Panc1 (cell line): ENCODE measurements at regions not wholly inside any gene's neighbourhood (a gene's known extent, or its start where the extent isn't known, plus 50 kb on each side); places are given as distances from the start of the nearest gene placed in this dataset.
"Not testable (repeated sequence)": the region's sequence is repeated elsewhere in the genome, so short reads cannot be mapped to it uniquely, and the experiment has no call there.

Source experiments
- ATAC-seq: fragments of 200-7000 bp; cut with Tn5 transposase; 2 replicates; pipeline ENCODE4 v1.9.1; 2020; ENCODE audit warnings: mild to moderate bottlenecking, moderate library complexity
- BruUV-seq: library from RNA; stranded (reverse); fragments of 400-500 nt; replicated peaks from 2 replicates; lab custom pipeline; 2021; lab: Mats Ljungman, UMichigan
- CTCF ChIA-PET: fragments of 300-600 bp; sonication (Branson Sonifier 250); formaldehyde crosslinking; loops from one replicate; lab custom pipeline; 2022; ENCODE audit warnings: antibody characterized with exemption; lab: Charles Lee
- POLR2A ChIA-PET: fragments of 300-600 bp; sonication (Branson Sonifier 250); formaldehyde crosslinking; loops from one replicate; lab custom pipeline; 2022; ENCODE audit warnings: antibody characterized with exemption; lab: Charles Lee
- DNase-seq: peaks from one replicate; pipeline ENCODE4 v3.0.0-alpha.2; 2010; ENCODE audit warnings: low read depth, low spot score
- H3K27ac ChIP-seq: 2 replicates; pipeline ENCODE4 v1.5.1; 2011; ENCODE audit warnings: mild to moderate bottlenecking, low read length, inconsistent platforms
- H3K27me3 ChIP-seq: fragments of 200-500 bp; sonication (Bioruptor generic); 2 replicates; pipeline ENCODE4 v1.6.0; 2014; ENCODE audit warnings: low read length, inconsistent platforms; ENCODE audit not compliant: control insufficient read depth, insufficient read depth
- H3K36me3 ChIP-seq: fragments of 200-500 bp; sonication (Bioruptor generic); 2 replicates; pipeline ENCODE4 v1.5.1; 2014; ENCODE audit warnings: inconsistent platforms, mild to moderate bottlenecking, low read length, moderate library complexity; ENCODE audit not compliant: control insufficient read depth, insufficient read depth
- H3K4me1 ChIP-seq: 2 replicates; pipeline ENCODE4 v1.5.1; 2011; ENCODE audit warnings: inconsistent platforms, mild to moderate bottlenecking, low read length, moderate library complexity; ENCODE audit not compliant: control insufficient read depth, insufficient read depth
- H3K4me3 ChIP-seq, 2 experiments: 2 replicates each; pipeline ENCODE4 v1.5.1; 2011 to 2012; ENCODE audit warnings: low read depth in 2 of 2, low read length in 2 of 2, mild to moderate bottlenecking in 2 of 2, inconsistent platforms in 1 of 2, moderate library complexity in 1 of 2
- H3K9me3 ChIP-seq: fragments of 200-500 bp; sonication (Bioruptor generic); 2 replicates; pipeline ENCODE4 v1.5.1; 2014; ENCODE audit warnings: low read depth, mild to moderate bottlenecking, inconsistent platforms, low read length, moderate library complexity; ENCODE audit not compliant: control insufficient read depth, insufficient read depth
- POLR2AphosphoS5 ChIP-seq: IDR thresholded peaks from 2 replicates; pipeline ENCODE4 v1.6.1; 2012; ENCODE audit warnings: mild to moderate bottlenecking, low read depth, low read length, moderate library complexity
- SIN3A ChIP-seq: IDR thresholded peaks from 2 replicates; pipeline ENCODE4 v1.6.1; 2012; ENCODE audit warnings: low read depth, mild to moderate bottlenecking, low read length, moderate library complexity, borderline replicate concordance; ENCODE audit not compliant: insufficient read depth
- TCF7L2 ChIP-seq: IDR thresholded peaks from 2 replicates; pipeline ENCODE4 v1.6.1; 2011; ENCODE audit warnings: mild to moderate bottlenecking, low read depth, low read length, inconsistent platforms
- in situ Hi-C: cut with HindIII; loops from 2 replicates; pipeline ENCODE4 v1.10.0; 2016; ENCODE audit warnings: low sequenced_read_pairs, low pct_unique_long_range_greater_than_20kb
- intact Hi-C: fragments of 100-400 bp; cut with micrococcal nuclease; formaldehyde crosslinking; loops from one replicate; pipeline ENCODE4 v1.10.0; 2022; ENCODE audit not compliant: unreplicated experiment
- TF ChIP-seq, protein P1 (sequence below): fragments of 450-650 bp; IDR thresholded peaks from 2 replicates; pipeline ENCODE4 v1.5.1; 2017; ENCODE audit warnings: mild to moderate bottlenecking
- TF ChIP-seq, protein P2 (sequence below), 2 experiments: IDR thresholded peaks; 2 replicates each; pipeline ENCODE4 v1.6.1; 2011 to 2012; ENCODE audit warnings: low read depth in 2 of 2, control low read depth in 1 of 2, low read length in 1 of 2, mild to moderate bottlenecking in 1 of 2, moderate library complexity in 1 of 2; ENCODE audit not compliant: insufficient read depth in 1 of 2

DNA sequence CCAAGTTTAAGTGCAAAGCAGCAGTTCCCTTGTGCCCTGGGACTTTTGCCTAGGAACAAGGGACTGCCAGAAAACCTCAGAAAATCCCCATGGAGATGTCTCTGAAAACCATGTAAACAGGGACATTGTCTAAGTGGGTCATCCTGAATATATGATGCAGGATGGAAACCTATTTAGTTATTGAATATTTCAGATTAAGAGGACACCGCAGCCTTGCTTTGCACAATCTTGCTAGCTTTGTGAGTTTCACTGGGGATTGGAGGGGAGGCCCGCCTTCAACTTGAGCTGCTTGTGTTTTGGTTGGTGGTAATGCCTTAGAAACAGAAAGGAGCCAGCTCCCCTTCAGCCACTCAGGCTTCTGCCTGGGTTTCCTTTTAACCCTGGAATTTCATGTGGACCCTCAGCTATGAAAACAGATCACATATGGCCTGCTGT, 112.8 kb downstream of the C9orf152 start:
- H3K4me1 ChIP-seq = no peaks in the 10 kb centered on the region; the same call in 1 of the 2 replicates
- no peak overlapping the region for H3K27ac ChIP-seq
- BruUV-seq = no TSS peak
- CTCF ChIA-PET = no interaction called here
- H3K36me3 ChIP-seq = no peaks in the 10 kb centered on the region
- DNase-seq (no peak), ATAC-seq (no peak)
- TF ChIP-seq TCF7L2 = no peak
- no peak for TF ChIP-seq SIN3A
- TF ChIP-seq, protein P1, sequence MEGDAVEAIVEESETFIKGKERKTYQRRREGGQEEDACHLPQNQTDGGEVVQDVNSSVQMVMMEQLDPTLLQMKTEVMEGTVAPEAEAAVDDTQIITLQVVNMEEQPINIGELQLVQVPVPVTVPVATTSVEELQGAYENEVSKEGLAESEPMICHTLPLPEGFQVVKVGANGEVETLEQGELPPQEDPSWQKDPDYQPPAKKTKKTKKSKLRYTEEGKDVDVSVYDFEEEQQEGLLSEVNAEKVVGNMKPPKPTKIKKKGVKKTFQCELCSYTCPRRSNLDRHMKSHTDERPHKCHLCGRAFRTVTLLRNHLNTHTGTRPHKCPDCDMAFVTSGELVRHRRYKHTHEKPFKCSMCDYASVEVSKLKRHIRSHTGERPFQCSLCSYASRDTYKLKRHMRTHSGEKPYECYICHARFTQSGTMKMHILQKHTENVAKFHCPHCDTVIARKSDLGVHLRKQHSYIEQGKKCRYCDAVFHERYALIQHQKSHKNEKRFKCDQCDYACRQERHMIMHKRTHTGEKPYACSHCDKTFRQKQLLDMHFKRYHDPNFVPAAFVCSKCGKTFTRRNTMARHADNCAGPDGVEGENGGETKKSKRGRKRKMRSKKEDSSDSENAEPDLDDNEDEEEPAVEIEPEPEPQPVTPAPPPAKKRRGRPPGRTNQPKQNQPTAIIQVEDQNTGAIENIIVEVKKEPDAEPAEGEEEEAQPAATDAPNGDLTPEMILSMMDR = no peak
- TF ChIP-seq, protein P2, sequence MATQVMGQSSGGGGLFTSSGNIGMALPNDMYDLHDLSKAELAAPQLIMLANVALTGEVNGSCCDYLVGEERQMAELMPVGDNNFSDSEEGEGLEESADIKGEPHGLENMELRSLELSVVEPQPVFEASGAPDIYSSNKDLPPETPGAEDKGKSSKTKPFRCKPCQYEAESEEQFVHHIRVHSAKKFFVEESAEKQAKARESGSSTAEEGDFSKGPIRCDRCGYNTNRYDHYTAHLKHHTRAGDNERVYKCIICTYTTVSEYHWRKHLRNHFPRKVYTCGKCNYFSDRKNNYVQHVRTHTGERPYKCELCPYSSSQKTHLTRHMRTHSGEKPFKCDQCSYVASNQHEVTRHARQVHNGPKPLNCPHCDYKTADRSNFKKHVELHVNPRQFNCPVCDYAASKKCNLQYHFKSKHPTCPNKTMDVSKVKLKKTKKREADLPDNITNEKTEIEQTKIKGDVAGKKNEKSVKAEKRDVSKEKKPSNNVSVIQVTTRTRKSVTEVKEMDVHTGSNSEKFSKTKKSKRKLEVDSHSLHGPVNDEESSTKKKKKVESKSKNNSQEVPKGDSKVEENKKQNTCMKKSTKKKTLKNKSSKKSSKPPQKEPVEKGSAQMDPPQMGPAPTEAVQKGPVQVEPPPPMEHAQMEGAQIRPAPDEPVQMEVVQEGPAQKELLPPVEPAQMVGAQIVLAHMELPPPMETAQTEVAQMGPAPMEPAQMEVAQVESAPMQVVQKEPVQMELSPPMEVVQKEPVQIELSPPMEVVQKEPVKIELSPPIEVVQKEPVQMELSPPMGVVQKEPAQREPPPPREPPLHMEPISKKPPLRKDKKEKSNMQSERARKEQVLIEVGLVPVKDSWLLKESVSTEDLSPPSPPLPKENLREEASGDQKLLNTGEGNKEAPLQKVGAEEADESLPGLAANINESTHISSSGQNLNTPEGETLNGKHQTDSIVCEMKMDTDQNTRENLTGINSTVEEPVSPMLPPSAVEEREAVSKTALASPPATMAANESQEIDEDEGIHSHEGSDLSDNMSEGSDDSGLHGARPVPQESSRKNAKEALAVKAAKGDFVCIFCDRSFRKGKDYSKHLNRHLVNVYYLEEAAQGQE (IDR thresholded peaks at IDR 0.05; ENCODE audit: insufficient read depth in 1 of 2, low read depth in 2 of 2, low read length in 1 of 2) = no peak
- no peak for TF ChIP-seq POLR2AphosphoS5
- in situ Hi-C loops = no loop called here
- no peaks in the 10 kb centered on the region for H3K27me3 ChIP-seq
- intact Hi-C loops = no loop called here
- no peak overlapping the region for H3K4me3 ChIP-seq
- H3K9me3 ChIP-seq = no peaks in the 10 kb centered on the region
- POLR2A ChIA-PET = no interaction called here

DNA sequence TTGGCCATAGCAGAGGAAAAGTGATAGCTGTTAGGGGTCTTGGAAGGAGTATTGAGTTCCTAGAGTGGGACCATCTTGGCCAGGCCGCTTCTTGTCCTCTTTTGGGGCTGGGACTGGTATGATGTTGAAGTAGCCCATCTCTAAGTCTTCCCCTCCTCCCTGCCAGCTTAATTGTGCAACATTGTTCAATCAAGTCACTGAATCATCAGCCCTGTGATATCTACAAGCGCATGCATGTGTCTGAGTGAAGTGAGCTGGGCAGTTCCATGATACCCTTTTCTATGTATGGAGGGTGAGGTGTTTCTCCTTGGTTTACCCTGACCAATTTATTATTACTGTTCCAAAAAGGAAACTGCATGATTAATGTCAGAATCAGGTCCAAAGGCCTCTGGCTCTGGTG, 112.2 kb downstream of the C9orf152 start:
- Histone ChIP-seq H3K9me3 (no peaks in the 10 kb centered on the region), H3K4me1 (no peaks in the 10 kb centered on the region; the same call in 1 of the 2 replicates), H3K27me3 (no peaks in the 10 kb centered on the region), H3K27ac (no peak overlapping the region), H3K4me3 (no peak overlapping the region), H3K36me3 (no peaks in the 10 kb centered on the region)
- DNase-seq = no peak
- TF ChIP-seq TCF7L2 (no peak), POLR2AphosphoS5 (no peak), SIN3A (no peak)
- TF ChIP-seq, protein P1 = no peak
- TF ChIP-seq, protein P2 (IDR thresholded peaks at IDR 0.05; ENCODE audit: insufficient read depth in 1 of 2, low read depth in 2 of 2, low read length in 1 of 2) = no peak
- POLR2A ChIA-PET = interaction anchor here (0.6 kb wide), 1 partner anchor 453 kb away, joined by 4 read pairs; no protein-coding TSS in a partner anchor
- in situ Hi-C loops = no loop called here
- ATAC-seq = no peak
- intact Hi-C loops = no loop called here
- BruUV-seq = no TSS peak
- CTCF ChIA-PET = interaction anchor here (0.6 kb wide), 1 partner anchor 48 kb away, joined by 7 read pairs; no protein-coding TSS in a partner anchor

DNA sequence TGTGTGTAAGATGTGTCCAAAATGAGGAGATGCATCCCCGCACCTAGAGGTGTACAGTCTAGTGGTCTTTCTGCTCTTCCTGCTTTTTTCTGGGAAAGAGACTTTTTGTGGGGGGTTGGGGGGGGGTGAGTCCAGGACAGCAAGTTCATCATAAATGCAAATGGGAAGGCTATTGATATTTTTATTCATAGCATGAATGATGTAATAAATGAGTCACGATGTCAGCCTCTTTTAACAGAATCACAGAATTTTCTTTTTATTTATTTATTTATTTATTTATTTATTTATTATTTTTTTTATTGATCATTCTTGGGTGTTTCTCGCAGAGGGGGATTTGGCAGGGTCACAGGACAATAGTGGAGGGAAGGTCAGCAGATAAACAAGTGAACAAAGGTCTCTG, 111.3 kb downstream of the C9orf152 start:
- H3K27ac ChIP-seq, DNase-seq, H3K36me3 ChIP-seq, POLR2A ChIA-PET, BruUV-seq, in situ Hi-C loops, intact Hi-C loops, H3K4me3 ChIP-seq, H3K9me3 ChIP-seq, CTCF ChIA-PET, ATAC-seq, H3K4me1 ChIP-seq, H3K27me3 ChIP-seq: not testable (repeated sequence)
